ENCODE measurements at regions not wholly inside any gene's neighbourhood (a gene's known extent, or its start where the extent isn't known, plus 50 kb on each side); places are given as distances from the start of the nearest gene placed in this dataset.

- no TSS peak for BruUV-seq (replicated peaks)
- Histone ChIP-seq H2AFZ (ENCODE audit: low read depth, low read length) (no peak overlapping the region), H3K27me3 (ENCODE audit: control insufficient read depth in 2 of 2, insufficient read depth in 2 of 2, low read length in 2 of 2) (no peaks in the 10 kb centered on the region), H3K9me1 (ENCODE audit: control insufficient read depth, insufficient read depth, low read length) (no peaks in the 10 kb centered on the region), H4K20me1 (replicated peaks; ENCODE audit: control insufficient read depth, insufficient read depth, low read length) (no peaks in the 10 kb centered on the region), H3K36me3 (ENCODE audit: control insufficient read depth, insufficient read depth, low read length) (no peaks in the 10 kb centered on the region), H3K27ac (ENCODE audit: extremely low read depth, low read depth, low read length) (no peak overlapping the region), H3K4me1 (replicated peaks in 1 of 2; ENCODE audit: control insufficient read depth in 2 of 2, insufficient read depth in 2 of 2, low read length in 2 of 2) (no peaks in the 10 kb centered on the region), H3K79me2 (ENCODE audit: control insufficient read depth, insufficient read depth, low read length) (no peaks in the 10 kb centered on the region), H3K4me2 (ENCODE audit: insufficient read depth, low read length) (no peak overlapping the region), H3K9ac (ENCODE audit: insufficient read depth in 1 of 2, low read depth in 2 of 2, low read length in 2 of 2) (no peak overlapping the region), H3K9me3 (replicated peaks; ENCODE audit: control insufficient read depth, insufficient read depth, low read depth, low read length) (no peaks in the 10 kb centered on the region), H3K4me3 (no peak overlapping the region)
- POLR2A ChIA-PET = no interaction called here
- WGBS (ENCODE audit: insufficient coverage, low coverage, missing lambda C conversion rate) = 5% methylated on average over 2 of the region's 2 CpGs
- FAIRE-seq (no peak), DNase-seq (ENCODE audit: extremely low read depth in 1 of 4, low spot score in 3 of 4) (no peak), ATAC-seq (no peak)
- in situ Hi-C loops (cut with MboI) (no loop called here), intact Hi-C loops (cut with micrococcal nuclease) (no loop called here)
- CTCF ChIA-PET (ENCODE audit: low intra/inter-chr PET ratio) = no interaction called here
- TF ChIP-seq RAD21 (CRISPR knock-in tag; conservative IDR thresholded peaks at IDR 0.05 in 1 of 2, IDR thresholded peaks at IDR 0.05 in 1 of 2) = peak in 1 of 2 experiments; percentile 11; a peak in 1 of 4 replicates
- no peak for TF ChIP-seq SRF (CRISPR knock-in tag; IDR thresholded peaks at IDR 0.05)
- TF ChIP-seq, protein P1, sequence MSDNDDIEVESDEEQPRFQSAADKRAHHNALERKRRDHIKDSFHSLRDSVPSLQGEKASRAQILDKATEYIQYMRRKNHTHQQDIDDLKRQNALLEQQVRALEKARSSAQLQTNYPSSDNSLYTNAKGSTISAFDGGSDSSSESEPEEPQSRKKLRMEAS (CRISPR knock-in tag; IDR thresholded peaks at IDR 0.05) = no peak
- TF ChIP-seq ZNF347 (CRISPR knock-in tag; IDR thresholded peaks at IDR 0.05; ENCODE audit: low read depth) = no peak
Measured at GRCh38 chr11:106231591-106231990, 154.1 kb downstream of the AASDHPPT start.

GRCh38 chr11:106233191-106233590, 155.7 kb downstream of the AASDHPPT start:
- ChIA-PET CTCF (ENCODE audit: low intra/inter-chr PET ratio) (no interaction called here), POLR2A (no interaction called here)
- no peak for TF ChIP-seq MYNN (IDR thresholded peaks at IDR 0.05)
- TF ChIP-seq MYNN (CRISPR knock-in tag; IDR thresholded peaks at IDR 0.05) = no peak
- no peak for TF ChIP-seq ZNF639 (CRISPR knock-in tag; conservative IDR thresholded peaks at IDR 0.05 in 1 of 2, IDR thresholded peaks at IDR 0.05 in 1 of 2)
- TF ChIP-seq TAL1 (IDR thresholded peaks at IDR 0.05) = no peak
- no peak for TF ChIP-seq HDAC6 (IDR thresholded peaks at IDR 0.05; ENCODE audit: low read depth, low read length)
- no peak for TF ChIP-seq CGGBP1 (CRISPR knock-in tag; IDR thresholded peaks at IDR 0.05)
- no peak for TF ChIP-seq GABPB2 (CRISPR knock-in tag; conservative IDR thresholded peaks at IDR 0.05)
- Histone ChIP-seq H3K27me3 (ENCODE audit: control insufficient read depth in 2 of 2, insufficient read depth in 2 of 2, low read length in 2 of 2) (no peaks in the 10 kb centered on the region), H3K4me1 (replicated peaks in 1 of 2; ENCODE audit: control insufficient read depth in 2 of 2, insufficient read depth in 2 of 2, low read length in 2 of 2) (no peaks in the 10 kb centered on the region), H2AFZ (ENCODE audit: low read depth, low read length) (no peak overlapping the region), H3K4me2 (ENCODE audit: insufficient read depth, low read length) (no peak overlapping the region), H3K9me3 (replicated peaks; ENCODE audit: control insufficient read depth, insufficient read depth, low read depth, low read length) (no peaks in the 10 kb centered on the region), H3K9ac (ENCODE audit: insufficient read depth in 1 of 2, low read depth in 2 of 2, low read length in 2 of 2) (no peak overlapping the region), H4K20me1 (replicated peaks; ENCODE audit: control insufficient read depth, insufficient read depth, low read length) (no peaks in the 10 kb centered on the region), H3K36me3 (ENCODE audit: control insufficient read depth, insufficient read depth, low read length) (no peaks in the 10 kb centered on the region), H3K9me1 (ENCODE audit: control insufficient read depth, insufficient read depth, low read length) (no peaks in the 10 kb centered on the region), H3K4me3 (no peak overlapping the region), H3K79me2 (ENCODE audit: control insufficient read depth, insufficient read depth, low read length) (no peaks in the 10 kb centered on the region), H3K27ac (ENCODE audit: extremely low read depth, low read depth, low read length) (no peak overlapping the region)
- 0% methylated on average over 1 of the region's 1 CpG for WGBS (ENCODE audit: insufficient coverage, low coverage, missing lambda C conversion rate)
- in situ Hi-C loops (cut with MboI) = no loop called here
- BruUV-seq (replicated peaks) = no TSS peak
- ATAC-seq (no peak), DNase-seq (ENCODE audit: extremely low read depth in 1 of 4, low spot score in 3 of 4) (no peak), FAIRE-seq (no peak)
- intact Hi-C loops (cut with micrococcal nuclease) = no loop called here

All from K562 (cell line).